Chondrocyte (in vitro differentiated cells): ENCODE measurements at regions not wholly inside any gene's neighbourhood (a gene's known extent, or its start where the extent isn't known, plus 50 kb on each side); places are given as distances from the start of the nearest gene placed in this dataset.

Experiments
- DNase-seq: peaks from one replicate; pipeline ENCODE4 v3.0.0; 2021; ENCODE audit warnings: mixed read lengths, low spot score
- H3K27ac Mint-ChIP-seq: one replicate; pipeline ENCODE4 v1.8.0; 2021; ENCODE audit warnings: mild to moderate bottlenecking, moderate library complexity, mixed read lengths; ENCODE audit not compliant: unreplicated experiment
- H3K27me3 Mint-ChIP-seq: 2 replicates; pipeline ENCODE4 v1.8.0; 2021; ENCODE audit warnings: low read depth, mixed read lengths
- H3K36me3 Mint-ChIP-seq: 2 replicates; pipeline ENCODE4 v1.8.0; 2021; ENCODE audit warnings: low read depth, mixed read lengths
- H3K4me1 Mint-ChIP-seq: 2 replicates; pipeline ENCODE4 v1.8.0; 2021; ENCODE audit warnings: low read depth, mild to moderate bottlenecking, mixed read lengths
- H3K4me3 Mint-ChIP-seq: one replicate; pipeline ENCODE4 v1.8.0; 2021; ENCODE audit warnings: mild to moderate bottlenecking, moderate library complexity, mixed read lengths; ENCODE audit not compliant: unreplicated experiment
- H3K9me3 Mint-ChIP-seq: 2 replicates; pipeline ENCODE4 v1.8.0; 2021; ENCODE audit warnings: low read depth, mixed read lengths
- CTCF ChIP-seq: fragments of 200-600 bp; sonication (generic); IDR thresholded peaks from 2 replicates; pipeline ENCODE4 v1.5.0; 2021; ENCODE audit warnings: antibody characterized with exemption, mild to moderate bottlenecking, moderate library complexity

- Mint-ChIP-seq H3K9me3 (peaks cover 9% of the 10 kb centered on the region), H3K36me3 (no peaks in the 10 kb centered on the region), H3K27ac (no peak overlapping the region), H3K4me1 (no peaks in the 10 kb centered on the region), H3K4me3 (no peak overlapping the region), H3K27me3 (no peaks in the 10 kb centered on the region)
- no peak for TF ChIP-seq CTCF
- DNase-seq: no peak
Observed at GRCh38 chr5:3027866-3028635, 276.6 kb upstream of the IRX2 start.

- Mint-ChIP-seq H3K4me1 (no peaks in the 10 kb centered on the region), H3K4me3 (no peak overlapping the region), H3K36me3 (no peaks in the 10 kb centered on the region), H3K9me3 (peaks cover 9% of the 10 kb centered on the region), H3K27ac (no peak overlapping the region), H3K27me3 (no peaks in the 10 kb centered on the region)
- no peak for DNase-seq
- no peak for TF ChIP-seq CTCF
Observed at GRCh38 chr5:3027185-3027865, 275.8 kb upstream of the IRX2 start.

GRCh38 chr5:3026651-3027050 lies 275.2 kb upstream of the IRX2 start:
- Mint-ChIP-seq H3K4me1 (no peaks in the 10 kb centered on the region), H3K27me3 (no peaks in the 10 kb centered on the region), H3K27ac (no peak overlapping the region), H3K9me3 (peaks cover 9% of the 10 kb centered on the region), H3K36me3 (no peaks in the 10 kb centered on the region), H3K4me3 (no peak overlapping the region)
- DNase-seq: no peak
- no peak for TF ChIP-seq CTCF

DNA sequence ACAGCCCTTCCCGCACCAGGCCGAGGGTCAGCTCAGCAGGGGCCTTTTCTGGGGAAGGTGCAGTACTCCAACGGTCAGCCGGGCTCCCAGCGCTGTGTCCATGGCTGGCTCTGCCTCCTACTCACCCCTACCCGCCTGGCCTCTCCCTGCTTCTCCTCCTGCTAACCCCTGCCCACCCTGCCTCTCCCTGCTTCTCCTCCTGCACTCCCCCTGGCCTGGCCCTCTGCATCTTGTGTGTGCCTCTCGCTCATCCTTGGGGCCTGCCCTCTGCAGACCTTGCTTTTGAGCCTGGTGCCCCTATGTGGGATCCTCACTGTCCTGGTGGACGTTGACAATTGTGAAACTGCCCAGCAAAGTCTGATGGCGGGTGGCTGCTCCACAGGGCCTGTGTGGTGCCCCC lies 274.6 kb upstream of the IRX2 start:
- H3K9me3 Mint-ChIP-seq: peaks cover 7% of the 10 kb centered on the region

DNA sequence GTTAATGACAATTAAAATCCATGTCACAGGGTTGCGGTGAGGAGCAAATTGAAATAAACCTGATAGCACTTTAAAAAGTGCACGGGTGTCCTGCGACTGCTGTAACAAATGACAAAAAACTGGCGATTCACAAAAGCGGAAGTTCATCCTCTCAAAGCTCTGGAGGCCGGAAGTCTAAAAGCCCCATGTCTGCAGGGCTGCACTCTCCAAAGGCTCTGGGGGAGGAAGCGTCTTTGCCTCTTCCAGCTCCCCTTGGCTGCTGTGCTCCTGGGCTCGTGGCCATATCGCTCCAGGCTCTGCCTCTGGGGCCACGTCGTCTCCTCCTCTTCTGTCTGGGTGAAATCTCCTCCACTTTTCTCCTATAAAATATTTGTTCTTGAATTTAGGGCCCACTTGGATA lies 273.9 kb upstream of the IRX2 start:
- no peaks in the 10 kb centered on the region for H3K36me3 Mint-ChIP-seq
- H3K27me3 Mint-ChIP-seq: no peaks in the 10 kb centered on the region
- H3K9me3 Mint-ChIP-seq: peaks cover 5% of the 10 kb centered on the region

More for the DNA sequence above, 274.6 kb upstream of the IRX2 start:
- H3K36me3 Mint-ChIP-seq: no peaks in the 10 kb centered on the region
- TF ChIP-seq CTCF: no peak
- H3K27ac Mint-ChIP-seq: no peak overlapping the region
- H3K4me3 Mint-ChIP-seq: no peak overlapping the region
- DNase-seq: no peak
- no peaks in the 10 kb centered on the region for H3K27me3 Mint-ChIP-seq
- H3K4me1 Mint-ChIP-seq: no peaks in the 10 kb centered on the region

More for the DNA sequence above, 273.9 kb upstream of the IRX2 start:
- Mint-ChIP-seq H3K4me3 (no peak overlapping the region), H3K27ac (no peak overlapping the region), H3K4me1 (no peaks in the 10 kb centered on the region)
- no peak for DNase-seq
- TF ChIP-seq CTCF: no peak
